HG03060 (cell line): ENCODE measurements at regions not wholly inside any gene's neighbourhood (a gene's known extent, or its start where the extent isn't known, plus 50 kb on each side); places are given as distances from the start of the nearest gene placed in this dataset.

ENCODE experiments used
- ATAC-seq: cut with Tn5 transposase; IDR thresholded peaks from one replicate; pipeline ENCODE4 v1.9.1; 2021; ENCODE audit warnings: low read depth, moderate number of reproducible peaks; ENCODE audit not compliant: unreplicated experiment

- no peak for ATAC-seq
Measured at GRCh38 chr2:8004250-8004681, 677.6 kb upstream of the ID2 start.

- ATAC-seq = no peak
Measured at GRCh38 chr2:8006181-8006580, 675.7 kb upstream of the ID2 start.

- no peak for ATAC-seq
Measured at GRCh38 chr2:8006626-8007025, 675.2 kb upstream of the ID2 start.

GRCh38 chr2:8009010-8009597 lies 672.8 kb upstream of the ID2 start:
- no peak for ATAC-seq

DNA sequence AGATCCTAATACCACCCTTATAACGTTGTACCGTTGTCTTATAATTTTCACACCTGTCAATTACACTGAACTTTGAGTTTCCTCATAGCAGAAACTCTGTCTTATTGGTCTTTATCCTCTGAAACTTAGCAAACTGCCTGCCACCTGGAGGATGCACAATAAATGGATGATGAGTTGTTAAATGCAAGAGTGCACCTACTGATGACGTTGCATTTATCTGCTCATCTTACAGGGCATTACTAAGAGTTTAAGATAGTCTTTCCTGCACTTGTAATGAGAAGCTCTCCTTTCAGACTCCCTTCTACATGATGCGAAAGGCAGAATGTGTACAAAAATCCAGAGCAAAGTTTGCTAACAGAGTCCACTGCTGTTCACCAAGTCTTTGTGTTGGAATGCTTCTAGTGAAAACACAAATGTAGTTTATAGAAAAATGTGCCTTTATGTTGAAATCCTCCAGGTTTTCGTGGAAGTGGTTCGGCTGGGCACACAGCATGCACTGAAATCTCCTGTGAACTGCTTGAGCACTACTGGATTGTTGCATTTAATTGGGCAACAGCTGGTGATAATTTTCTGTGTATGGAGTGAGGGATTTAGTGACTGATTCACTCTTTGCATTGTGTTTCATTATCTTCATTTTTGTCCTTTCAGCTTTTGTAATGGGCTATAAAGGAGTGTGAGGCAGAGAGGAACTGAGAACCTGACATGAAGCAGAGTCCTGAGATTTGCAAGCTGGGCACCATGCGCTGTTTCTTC lies 665.8 kb upstream of the ID2 start:
- no peak for ATAC-seq

DNA sequence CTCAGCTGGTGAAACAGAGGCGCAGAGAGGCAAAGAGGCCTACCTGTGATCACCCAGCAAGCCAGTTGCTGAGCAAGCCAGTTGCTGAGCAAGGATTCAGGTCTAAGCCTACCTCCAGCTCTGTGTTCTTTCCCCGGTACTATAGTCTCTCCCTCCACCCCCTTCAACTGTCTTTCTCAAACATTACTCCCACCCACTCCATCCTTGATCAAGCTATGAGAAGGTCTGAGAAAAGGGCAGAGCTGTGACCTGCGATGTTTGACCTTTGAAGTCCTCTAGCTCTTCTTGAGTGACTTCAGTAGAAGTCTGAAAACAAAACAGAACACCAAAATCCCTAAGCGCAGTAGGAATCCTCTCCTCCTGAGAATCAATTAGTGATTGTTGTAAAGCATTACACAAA lies 665.2 kb upstream of the ID2 start:
- no peak for ATAC-seq

DNA sequence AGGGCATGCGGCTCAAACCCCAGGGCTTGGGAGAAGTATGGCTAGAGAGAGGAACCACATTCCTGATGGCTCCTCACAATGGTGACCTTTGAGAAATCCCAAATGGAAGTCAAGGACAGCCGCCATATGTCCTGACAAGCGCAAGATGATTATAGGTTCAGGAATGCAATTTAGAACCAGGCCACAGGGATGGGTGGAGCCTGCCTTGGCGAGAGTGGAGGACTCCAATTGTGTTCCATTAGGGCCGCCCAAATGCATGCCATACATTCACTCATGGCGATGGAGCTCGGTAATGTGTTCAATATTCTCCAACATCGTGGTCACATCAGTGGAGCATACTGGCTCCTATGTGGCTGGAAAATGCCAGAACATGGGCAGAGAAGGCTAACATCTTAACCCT lies 662.9 kb upstream of the ID2 start:
- ATAC-seq = no peak

DNA sequence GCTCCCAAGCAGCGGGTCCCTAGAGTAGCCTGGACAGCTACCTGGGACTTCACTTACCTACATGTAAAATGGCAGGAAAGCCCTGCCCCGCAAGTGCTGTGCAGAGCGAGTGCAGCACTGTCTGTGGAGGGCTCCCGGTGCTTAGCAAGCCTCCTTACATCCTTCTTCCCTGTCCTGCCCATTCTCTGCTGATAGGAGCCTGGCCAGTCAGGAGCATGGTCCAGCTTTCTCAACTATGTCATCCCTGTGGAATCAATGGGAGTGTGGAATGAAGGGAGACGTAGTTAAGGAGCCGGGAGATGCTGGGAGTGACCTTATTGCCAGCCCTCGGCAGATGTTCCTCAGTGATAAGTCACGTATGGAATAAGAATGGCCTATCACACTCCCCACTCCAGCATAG lies 661.9 kb upstream of the ID2 start:
- ATAC-seq = no peak

DNA sequence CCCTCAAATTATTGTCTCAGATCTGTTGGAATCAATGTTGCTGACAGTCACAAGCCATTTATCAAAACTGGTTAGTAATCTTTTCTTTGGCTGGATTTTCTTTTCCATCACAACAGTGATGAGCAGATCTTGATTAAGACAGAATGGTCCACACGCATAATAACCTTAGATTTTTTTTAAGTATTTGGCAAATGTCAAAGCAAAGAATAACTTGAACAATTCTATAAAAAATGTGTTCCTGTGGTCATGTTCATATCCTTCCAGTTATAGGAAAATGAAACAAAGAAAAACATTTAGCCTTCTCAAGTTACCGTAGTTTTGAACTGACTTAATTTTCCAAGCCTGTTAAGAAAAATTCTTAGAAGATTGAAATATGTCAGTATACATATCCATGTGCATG lies 659.9 kb upstream of the ID2 start:
- ATAC-seq = no peak

- no peak for ATAC-seq
Measured at GRCh38 chr2:8022908-8023640, 658.8 kb upstream of the ID2 start.

GRCh38 chr2:8024506-8024905 lies 657.4 kb upstream of the ID2 start:
- ATAC-seq = no peak

GRCh38 chr2:8026381-8026780 lies 655.5 kb upstream of the ID2 start:
- ATAC-seq = no peak

DNA sequence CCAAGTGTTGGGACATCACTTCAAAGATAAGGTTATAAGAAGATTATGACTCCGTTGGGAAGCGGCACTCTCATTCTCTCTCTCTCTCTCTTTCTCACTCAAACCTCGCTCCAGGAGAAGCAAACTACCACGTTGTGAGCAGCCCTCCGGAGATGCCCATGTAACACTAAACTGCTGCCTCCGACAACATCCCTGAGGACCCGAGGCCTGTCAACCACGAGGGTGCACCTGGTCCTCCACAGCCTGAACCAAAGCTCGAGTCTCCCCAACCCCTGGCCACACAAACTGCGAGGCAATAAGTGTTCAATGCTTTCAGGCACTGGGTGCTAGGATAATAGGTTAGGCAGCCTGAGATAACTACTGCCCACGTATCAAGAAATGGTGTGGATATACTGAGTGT lies 654.5 kb upstream of the ID2 start:
- no peak for ATAC-seq

DNA sequence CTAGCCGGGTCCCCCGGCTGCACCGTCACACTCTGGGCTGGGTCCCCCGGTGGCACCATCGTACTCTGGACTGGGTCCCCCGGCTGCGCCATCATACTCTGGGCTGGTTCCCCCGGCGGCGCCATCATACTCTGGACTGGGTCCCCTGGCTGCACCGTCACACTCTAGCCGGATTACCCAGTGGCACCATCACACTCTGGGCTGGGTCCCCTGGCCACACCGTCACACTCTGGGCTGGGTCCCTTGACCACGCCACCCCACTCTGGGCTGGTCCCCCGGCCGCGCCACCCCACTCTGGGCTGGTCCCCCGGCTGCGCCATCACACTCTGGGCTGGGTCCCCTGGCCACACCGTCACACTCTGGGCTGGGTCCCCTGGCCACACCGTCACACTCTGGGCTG lies 653.8 kb upstream of the ID2 start:
- ATAC-seq = no peak

GRCh38 chr2:8028436-8028835 lies 653.4 kb upstream of the ID2 start:
- no peak for ATAC-seq

DNA sequence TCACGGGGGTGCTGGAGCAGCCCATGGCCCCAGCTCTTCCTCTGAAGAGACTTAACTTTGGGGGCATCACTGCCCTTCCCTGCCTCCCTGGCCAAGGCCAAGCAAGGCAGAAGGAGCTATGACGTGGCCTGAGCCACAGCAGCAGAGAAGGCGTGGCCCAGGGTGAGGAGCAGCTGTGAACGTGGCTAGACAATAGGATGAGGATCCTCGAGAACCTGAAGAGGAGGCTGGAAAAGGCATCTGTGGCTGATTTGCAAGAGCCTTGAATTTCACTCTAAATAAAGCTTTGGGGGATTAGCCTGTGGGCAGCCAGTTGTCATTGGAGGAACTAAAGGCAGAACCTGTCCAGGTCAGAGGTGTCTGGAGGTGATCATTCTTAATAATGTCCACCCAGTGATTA lies 652.9 kb upstream of the ID2 start:
- ATAC-seq = no peak

DNA sequence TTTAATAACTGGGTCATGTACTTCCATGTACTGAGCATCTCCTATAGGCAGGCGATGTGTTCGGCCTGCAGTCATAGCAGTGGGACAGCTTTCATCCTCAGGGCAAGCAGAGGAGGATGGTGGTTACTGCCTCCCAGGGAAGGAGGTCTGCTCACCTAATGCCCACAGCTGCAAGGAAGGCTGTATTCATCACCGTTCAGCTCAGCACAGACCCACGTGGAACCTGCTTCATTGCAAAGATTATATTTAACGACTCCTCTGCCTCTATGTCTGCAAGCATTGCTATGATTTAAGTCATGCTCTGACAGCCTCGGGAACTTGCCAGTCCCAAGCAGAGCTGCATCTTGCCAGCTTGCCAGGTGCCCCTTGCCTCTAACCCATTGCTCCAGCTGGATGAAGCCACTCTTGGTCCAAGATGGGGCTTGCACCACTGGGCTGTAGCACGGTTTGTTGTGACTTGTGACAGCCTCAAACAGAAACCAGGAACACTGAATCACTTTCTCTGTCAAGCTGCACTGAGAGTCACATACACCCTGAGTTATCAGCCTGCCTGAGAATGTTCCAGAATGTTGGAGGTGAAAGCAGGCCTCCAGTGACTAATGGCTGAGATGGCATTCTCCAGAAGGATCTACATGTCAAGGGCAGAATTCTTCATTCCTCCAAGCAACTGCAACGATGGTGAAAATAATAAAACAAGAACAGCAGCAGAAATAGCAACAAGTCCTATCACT lies 651.1 kb upstream of the ID2 start:
- ATAC-seq = no peak

DNA sequence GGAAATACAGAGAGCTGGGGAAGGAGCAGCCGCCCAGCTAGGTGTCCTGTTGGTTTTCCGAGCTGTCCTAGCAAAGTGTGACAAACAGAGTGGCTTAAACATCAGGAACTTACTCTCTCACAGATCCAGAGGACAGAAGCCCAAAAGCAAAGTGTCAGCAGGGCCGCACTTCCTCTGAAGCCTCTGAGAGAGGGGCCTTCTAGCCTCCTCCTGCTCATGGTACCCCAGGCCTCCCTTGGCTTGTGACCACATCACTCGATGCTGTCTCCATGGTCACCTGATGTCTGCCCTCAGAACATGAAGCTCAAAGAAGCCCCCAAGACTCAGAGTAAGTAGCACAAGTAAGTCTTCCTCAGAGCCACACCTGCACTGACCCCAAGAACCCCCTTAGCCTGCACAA lies 650.5 kb upstream of the ID2 start:
- ATAC-seq = no peak

- ATAC-seq = no peak
Measured at GRCh38 chr2:8033546-8034096, 648.2 kb upstream of the ID2 start.

- ATAC-seq = no peak
Measured at GRCh38 chr2:8036366-8036765, 645.5 kb upstream of the ID2 start.

DNA sequence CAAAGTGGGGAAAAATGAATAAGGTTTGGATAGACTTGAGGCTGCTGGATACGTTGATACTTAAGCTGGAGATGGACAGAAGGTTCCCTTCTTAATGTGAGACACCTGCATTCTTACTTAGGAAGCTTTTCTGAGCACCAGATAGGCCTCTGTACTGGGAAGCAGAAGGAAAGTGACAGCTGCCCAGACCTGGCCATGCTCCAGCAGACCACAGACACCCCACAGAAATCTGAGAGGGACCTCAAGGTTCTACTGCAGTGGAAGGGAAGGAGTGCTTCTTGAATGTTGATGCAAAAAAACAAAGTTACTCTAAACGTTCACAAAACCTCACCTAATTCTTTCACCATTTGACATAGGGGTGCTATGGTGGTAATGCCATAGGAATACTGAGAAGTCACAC lies 642.1 kb upstream of the ID2 start:
- ATAC-seq = no peak
